SIG-M5 treated with dmso at 0.1 percent for 504 hours (cell line): ENCODE measurements at regions not wholly inside any gene's neighbourhood (a gene's known extent, or its start where the extent isn't known, plus 50 kb on each side); places are given as distances from the start of the nearest gene placed in this dataset.

ENCODE experiments used
- DNase-seq: peaks from one replicate; lab custom pipeline; 2025; ENCODE audit not compliant: unreplicated experiment; lab: John Stamatoyannopoulos, UW

GRCh38 chr2:176466918-176467452 lies 197.7 kb downstream of the MTX2 start:
- DNase-seq = no peak

- no peak for DNase-seq
Observed at GRCh38 chr2:176467595-176467994, 198.4 kb downstream of the MTX2 start.

- no peak for DNase-seq
Observed at GRCh38 chr2:176468457-176469113, 199.3 kb downstream of the MTX2 start.

GRCh38 chr2:176470713-176471112 lies 201.5 kb downstream of the MTX2 start:
- no peak for DNase-seq

GRCh38 chr2:176471949-176472348 lies 202.7 kb downstream of the MTX2 start:
- DNase-seq = no peak

GRCh38 chr2:176473177-176473576 lies 203.9 kb downstream of the MTX2 start:
- DNase-seq = no peak

GRCh38 chr2:176473851-176474250 lies 204.6 kb downstream of the MTX2 start:
- no peak for DNase-seq

- no peak for DNase-seq
Observed at GRCh38 chr2:176477336-176477735, 208.1 kb downstream of the MTX2 start.

GRCh38 chr2:176479961-176480360 lies 210.7 kb downstream of the MTX2 start:
- no peak for DNase-seq

GRCh38 chr2:176482107-176482506 lies 212.9 kb downstream of the MTX2 start:
- no peak for DNase-seq

- no peak for DNase-seq
Observed at GRCh38 chr2:176483476-176483875, 214.2 kb downstream of the MTX2 start.

- DNase-seq = no peak
Observed at GRCh38 chr2:176483901-176484568, 214.8 kb downstream of the MTX2 start.

- no peak for DNase-seq
Observed at GRCh38 chr2:176484838-176485237, 215.6 kb downstream of the MTX2 start.

- no peak for DNase-seq
Observed at GRCh38 chr2:176488431-176488830, 219.2 kb downstream of the MTX2 start.

- no peak for DNase-seq
Observed at GRCh38 chr2:176490061-176490861, 221.0 kb downstream of the MTX2 start.

- peak; percentile 23 for DNase-seq
Observed at GRCh38 chr2:176491172-176491904, 222.1 kb downstream of the MTX2 start.

- no peak for DNase-seq
Observed at GRCh38 chr2:176492583-176492982, 223.3 kb downstream of the MTX2 start.

- DNase-seq = no peak
Observed at GRCh38 chr2:176493226-176493825, 224.1 kb downstream of the MTX2 start.

GRCh38 chr2:176493909-176494308 lies 224.7 kb downstream of the MTX2 start:
- DNase-seq = peak; percentile 12

GRCh38 chr2:176494949-176495353 lies 225.7 kb downstream of the MTX2 start:
- peak; percentile 10 for DNase-seq

GRCh38 chr2:176495826-176496225 lies 226.6 kb downstream of the MTX2 start:
- DNase-seq = no peak
